LNCAP (cell line): ENCODE measurements at regions not wholly inside any gene's neighbourhood (a gene's known extent, or its start where the extent isn't known, plus 50 kb on each side); places are given as distances from the start of the nearest gene placed in this dataset.

Experiments
- CTCF ChIP-seq: fragments of 450-650 bp; IDR thresholded peaks from 2 replicates; pipeline ENCODE4 v1.5.1; 2017; ENCODE audit warnings: mild to moderate bottlenecking

- TF ChIP-seq CTCF: no peak
Measured at GRCh38 chr9:24738421-24738961, 192.8 kb upstream of the IZUMO3 start.

- TF ChIP-seq CTCF: no peak
Measured at GRCh38 chr9:24731754-24732153, 186.1 kb upstream of the IZUMO3 start.

GRCh38 chr9:24721621-24722020, 175.9 kb upstream of the IZUMO3 start:
- no peak for TF ChIP-seq CTCF

- TF ChIP-seq CTCF: no peak
Measured at GRCh38 chr9:24712206-24712605, 166.5 kb upstream of the IZUMO3 start.

- no peak for TF ChIP-seq CTCF
Measured at GRCh38 chr9:24708814-24709213, 163.1 kb upstream of the IZUMO3 start.

GRCh38 chr9:24698881-24699518, 153.3 kb upstream of the IZUMO3 start:
- no peak for TF ChIP-seq CTCF

GRCh38 chr9:24672336-24672735, 126.6 kb upstream of the IZUMO3 start:
- TF ChIP-seq CTCF: no peak

- no peak for TF ChIP-seq CTCF
Measured at GRCh38 chr9:24657387-24657786, 111.7 kb upstream of the IZUMO3 start.
